ENCODE measurements at regions not wholly inside any gene's neighbourhood (a gene's known extent, or its start where the extent isn't known, plus 50 kb on each side); places are given as distances from the start of the nearest gene placed in this dataset.
"Not testable (repeated sequence)": the region's sequence is repeated elsewhere in the genome, so short reads cannot be mapped to it uniquely, and the experiment has no call there.

DNA sequence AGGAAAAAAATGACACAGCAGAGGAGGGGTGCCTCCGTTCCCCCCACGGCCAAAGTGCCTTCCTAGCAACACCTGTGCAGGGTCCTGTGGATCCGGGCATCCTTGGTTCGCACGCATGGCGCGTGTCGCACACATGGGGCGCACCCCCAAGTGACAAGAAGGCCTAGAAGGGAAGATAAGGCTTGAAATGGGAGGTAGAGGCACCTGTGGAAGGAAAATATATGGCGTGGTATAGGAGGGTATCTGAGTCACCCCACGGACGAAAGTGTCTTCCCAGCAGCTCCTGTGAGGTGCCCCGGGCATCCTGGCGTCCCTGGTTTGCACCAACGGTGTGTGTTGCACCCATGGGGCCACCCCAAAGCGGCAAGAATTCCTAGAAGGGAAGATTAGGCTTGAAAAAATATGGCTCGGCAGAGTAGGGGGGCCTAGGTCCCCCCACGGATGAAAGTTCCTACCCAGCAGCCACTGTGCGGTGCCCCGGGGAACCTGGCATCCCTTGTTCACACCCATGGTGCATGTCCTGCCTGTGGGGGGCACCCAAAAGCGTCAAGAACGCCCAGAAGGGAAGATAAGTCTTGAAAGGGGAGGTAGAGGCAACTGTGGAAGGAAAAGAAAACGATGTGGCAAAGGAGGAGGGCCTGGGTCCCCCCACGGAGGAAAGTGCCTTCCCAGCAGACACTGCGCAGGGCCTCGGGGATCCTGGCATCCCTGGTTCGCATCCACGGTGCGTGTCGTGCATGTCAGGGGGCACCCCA is 280.0 kb downstream of the ALG10 start:
- no peak overlapping the region for H3K4me3 ChIP-seq (ENCODE audit: low read depth, low read length)
- TF ChIP-seq, protein P1, sequence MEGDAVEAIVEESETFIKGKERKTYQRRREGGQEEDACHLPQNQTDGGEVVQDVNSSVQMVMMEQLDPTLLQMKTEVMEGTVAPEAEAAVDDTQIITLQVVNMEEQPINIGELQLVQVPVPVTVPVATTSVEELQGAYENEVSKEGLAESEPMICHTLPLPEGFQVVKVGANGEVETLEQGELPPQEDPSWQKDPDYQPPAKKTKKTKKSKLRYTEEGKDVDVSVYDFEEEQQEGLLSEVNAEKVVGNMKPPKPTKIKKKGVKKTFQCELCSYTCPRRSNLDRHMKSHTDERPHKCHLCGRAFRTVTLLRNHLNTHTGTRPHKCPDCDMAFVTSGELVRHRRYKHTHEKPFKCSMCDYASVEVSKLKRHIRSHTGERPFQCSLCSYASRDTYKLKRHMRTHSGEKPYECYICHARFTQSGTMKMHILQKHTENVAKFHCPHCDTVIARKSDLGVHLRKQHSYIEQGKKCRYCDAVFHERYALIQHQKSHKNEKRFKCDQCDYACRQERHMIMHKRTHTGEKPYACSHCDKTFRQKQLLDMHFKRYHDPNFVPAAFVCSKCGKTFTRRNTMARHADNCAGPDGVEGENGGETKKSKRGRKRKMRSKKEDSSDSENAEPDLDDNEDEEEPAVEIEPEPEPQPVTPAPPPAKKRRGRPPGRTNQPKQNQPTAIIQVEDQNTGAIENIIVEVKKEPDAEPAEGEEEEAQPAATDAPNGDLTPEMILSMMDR (IDR thresholded peaks at IDR 0.05; ENCODE audit: borderline replicate concordance, insufficient read depth, low read depth, low read length), result no peak

GRCh38 chr12:34303091-34303870 is 281.0 kb downstream of the ALG10 start:
- TF ChIP-seq, protein P1 (IDR thresholded peaks at IDR 0.05; ENCODE audit: borderline replicate concordance, insufficient read depth, low read depth, low read length), result no peak
- H3K4me3 ChIP-seq (ENCODE audit: low read depth, low read length), result no peak overlapping the region

DNA sequence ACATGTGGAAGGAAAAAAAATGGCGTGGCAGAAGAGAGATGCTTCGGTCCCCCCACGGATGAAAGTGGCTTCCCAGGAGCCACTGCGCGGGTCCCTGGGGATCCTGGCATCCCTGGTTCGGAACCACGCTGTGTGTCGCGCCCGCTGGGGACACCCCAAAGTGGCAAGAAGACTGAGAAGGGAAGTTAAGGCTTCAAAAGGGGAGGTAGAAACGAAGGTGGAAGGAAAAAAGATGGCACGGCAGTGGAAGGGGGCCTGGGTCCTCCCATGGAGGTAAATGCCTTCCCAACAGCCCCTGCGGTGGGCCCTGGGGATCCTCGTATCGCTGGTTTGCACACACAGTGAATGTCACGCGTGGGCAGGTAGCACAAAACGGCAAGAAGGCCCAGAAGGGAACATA is 281.7 kb downstream of the ALG10 start:
- no peak overlapping the region for H3K4me3 ChIP-seq (ENCODE audit: low read depth, low read length)
- TF ChIP-seq, protein P1 (IDR thresholded peaks at IDR 0.05; ENCODE audit: borderline replicate concordance, insufficient read depth, low read depth, low read length), result no peak

- H3K4me3 ChIP-seq (ENCODE audit: low read depth, low read length), result no peak overlapping the region
- TF ChIP-seq, protein P1 (IDR thresholded peaks at IDR 0.05; ENCODE audit: borderline replicate concordance, insufficient read depth, low read depth, low read length), result no peak
Measured at GRCh38 chr12:34304546-34304945, 282.2 kb downstream of the ALG10 start.

GRCh38 chr12:34305176-34305575 is 282.9 kb downstream of the ALG10 start:
- H3K4me3 ChIP-seq (ENCODE audit: low read depth, low read length), result no peak overlapping the region
- TF ChIP-seq, protein P1 (IDR thresholded peaks at IDR 0.05; ENCODE audit: borderline replicate concordance, insufficient read depth, low read depth, low read length), result no peak

DNA sequence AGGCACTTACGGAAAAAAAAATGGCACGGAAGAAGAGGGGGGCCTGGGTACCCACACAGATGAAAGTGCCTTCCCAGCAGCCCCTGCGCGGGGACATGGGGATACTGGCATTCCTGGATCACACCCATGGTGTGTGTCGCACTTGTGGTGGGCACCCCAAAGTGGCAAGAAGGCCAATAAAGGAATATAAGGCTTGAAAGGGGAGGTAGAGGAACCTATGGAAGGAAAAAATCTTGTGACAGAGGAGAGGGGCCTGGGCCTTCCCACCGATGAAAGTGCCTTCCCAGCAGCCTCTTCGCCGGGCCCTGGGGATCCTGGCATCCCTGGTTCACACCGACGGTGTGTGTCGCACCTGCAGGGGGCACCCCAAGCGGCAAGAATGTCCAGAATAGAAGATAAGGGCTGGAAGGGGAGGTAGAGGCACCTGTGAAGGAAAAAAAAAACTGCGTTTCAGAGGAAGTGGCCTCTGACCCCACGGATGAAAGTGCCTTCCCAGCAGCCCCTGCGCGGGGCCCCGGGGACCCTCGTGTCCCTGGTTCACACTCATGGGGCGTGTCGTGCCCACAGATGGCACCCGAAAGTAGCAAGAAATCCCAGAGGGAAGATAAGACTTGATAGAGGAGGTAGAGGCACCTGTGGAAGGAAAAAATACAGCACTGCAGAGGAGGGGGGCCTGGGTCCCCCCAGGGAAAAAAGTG is 284.0 kb downstream of the ALG10 start:
- TF ChIP-seq, protein P1 (IDR thresholded peaks at IDR 0.05; ENCODE audit: borderline replicate concordance, insufficient read depth, low read depth, low read length), result no peak
- no peak overlapping the region for H3K4me3 ChIP-seq (ENCODE audit: low read depth, low read length)

DNA sequence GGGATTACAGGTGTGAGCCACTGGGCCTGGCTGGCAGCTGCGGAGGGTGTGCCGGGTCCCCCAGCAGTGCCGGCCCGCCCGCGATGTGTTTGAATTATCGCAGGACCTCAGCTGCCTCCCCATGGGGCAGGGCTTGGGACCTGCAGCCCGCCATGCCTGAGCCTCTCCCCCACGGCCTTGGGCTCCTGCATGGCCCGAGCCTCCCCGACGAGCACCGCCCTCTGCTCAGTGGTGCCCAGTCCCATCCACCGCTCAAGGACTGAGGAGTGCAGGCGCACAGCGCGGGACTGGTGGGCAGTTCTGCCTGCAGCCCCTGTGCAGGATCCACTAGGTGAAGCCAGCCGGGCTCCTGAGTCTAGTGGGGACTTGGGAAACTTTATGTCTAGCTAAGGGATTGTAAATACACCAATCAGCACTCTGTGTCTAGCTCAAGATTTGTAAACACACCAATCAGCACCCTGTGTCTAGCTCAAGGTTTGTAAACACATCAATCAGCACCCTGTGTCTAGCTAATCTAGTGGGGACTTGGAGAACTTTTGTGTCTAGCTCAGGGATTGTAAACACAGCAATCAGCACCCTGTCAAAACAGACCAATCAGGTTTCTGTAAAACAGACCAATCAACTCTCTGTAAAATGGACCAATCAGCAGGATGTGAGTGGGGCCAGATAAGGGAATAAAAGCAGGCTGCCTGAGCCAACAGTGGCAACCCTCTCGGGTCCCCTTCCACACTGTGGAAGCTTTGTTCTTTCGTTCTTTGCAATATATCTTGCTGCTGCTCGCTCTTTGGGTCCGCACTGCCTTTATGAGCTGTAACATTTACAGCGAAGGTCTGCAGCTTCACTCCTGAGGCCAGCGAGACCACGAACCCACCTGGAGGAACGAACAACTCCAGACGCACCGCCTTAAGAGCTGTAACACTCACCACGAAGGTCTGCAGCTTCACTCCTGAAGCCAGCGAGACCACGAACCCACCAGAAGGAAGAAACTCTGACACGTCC is 287.8 kb downstream of the ALG10 start:
- not testable (repeated sequence) for H3K4me3 ChIP-seq (ENCODE audit: low read depth, low read length)
